HEK293 (cell line): ENCODE measurements at regions not wholly inside any gene's neighbourhood (a gene's known extent, or its start where the extent isn't known, plus 50 kb on each side); places are given as distances from the start of the nearest gene placed in this dataset.
"Not testable (repeated sequence)": the region's sequence is repeated elsewhere in the genome, so short reads cannot be mapped to it uniquely, and the experiment has no call there.

Experiments used
- CTCF ChIA-PET: fragments of 350-600 bp; formaldehyde crosslinking; extraction: SDS; loops from one replicate; lab custom pipeline; 2021; ENCODE audit warnings: antibody characterized with exemption; lab: Yijun Ruan, JAX
- POLR2A ChIA-PET: fragments of 300-600 bp; formaldehyde crosslinking; extraction: SDS; loops from one replicate; lab custom pipeline; 2020; ENCODE audit warnings: antibody characterized with exemption, inconsistent platforms; lab: Yijun Ruan, JAX
- H3K27ac ChIP-seq: fragments of 200-500 bp; sonication (Bioruptor generic); 2 replicates; pipeline ENCODE4 v1.5.1; 2014; ENCODE audit warnings: low read depth, low read length, control low read depth, inconsistent platforms; ENCODE audit errors: extremely low read depth
- H3K36me3 ChIP-seq, 2 experiments: fragments of 200-500 bp in 1 of 2; sonication (Bioruptor generic) in 1 of 2; 1 replicate in 1 of 2; 2 replicates in 1 of 2; pipeline ENCODE4 v1.5.1; 2014 to 2017; ENCODE audit warnings: inconsistent platforms in 2 of 2, low read length in 2 of 2; ENCODE audit not compliant: control insufficient read depth in 2 of 2, insufficient read depth in 1 of 2
- H3K4me1 ChIP-seq: fragments of 200-500 bp; sonication (Bioruptor generic); 2 replicates; pipeline ENCODE4 v1.5.1; 2014; ENCODE audit warnings: mild to moderate bottlenecking, low read length, inconsistent platforms; ENCODE audit not compliant: control insufficient read depth, insufficient read depth
- H3K4me3 ChIP-seq: 2 replicates; pipeline ENCODE4 v1.5.1; 2011; ENCODE audit warnings: low read depth, mild to moderate bottlenecking, control low read depth, low read length, moderate library complexity
- H3K9me3 ChIP-seq: fragments of 200-500 bp; sonication (Bioruptor generic); 2 replicates; pipeline ENCODE4 v1.5.1; 2014; ENCODE audit warnings: low read depth, low read length, inconsistent platforms; ENCODE audit not compliant: control insufficient read depth, insufficient read depth
- ZBTB7A ChIP-seq: fragments of 450-650 bp; formaldehyde crosslinking; IDR thresholded peaks from 2 replicates; pipeline ENCODE4 v1.5.1; 2016; ENCODE audit warnings: low read depth, missing biosample characterization, missing genetic modification characterization
- ZEB2 ChIP-seq: fragments of 450-650 bp; formaldehyde crosslinking; IDR thresholded peaks from 2 replicates; pipeline ENCODE4 v1.5.1; 2016; ENCODE audit warnings: missing biosample characterization, missing genetic modification characterization
- ZFHX2 ChIP-seq: fragments of 450-650 bp; formaldehyde crosslinking; conservative IDR thresholded peaks from 2 replicates; pipeline ENCODE4 v1.5.1; 2016; ENCODE audit warnings: missing biosample characterization, missing genetic modification characterization
- ZNF121 ChIP-seq: fragments of 450-650 bp; formaldehyde crosslinking; IDR thresholded peaks from 2 replicates; pipeline ENCODE4 v1.5.1; 2016; ENCODE audit warnings: missing biosample characterization, missing genetic modification characterization
- ZNF132 ChIP-seq: fragments of 450-650 bp; formaldehyde crosslinking; IDR thresholded peaks from 2 replicates; pipeline ENCODE4 v1.5.1; 2017; ENCODE audit warnings: missing biosample characterization, missing genetic modification characterization, borderline replicate concordance
- ZNF2 ChIP-seq: fragments of 450-650 bp; formaldehyde crosslinking; IDR thresholded peaks from 2 replicates; pipeline ENCODE4 v1.5.1; 2016; ENCODE audit warnings: missing biosample characterization, missing genetic modification characterization
- ZNF324 ChIP-seq: fragments of 450-650 bp; formaldehyde crosslinking; IDR thresholded peaks from 2 replicates; pipeline ENCODE4 v1.5.1; 2016; ENCODE audit warnings: missing biosample characterization, missing genetic modification characterization
- ZNF366 ChIP-seq: fragments of 450-650 bp; formaldehyde crosslinking; conservative IDR thresholded peaks from 2 replicates; pipeline ENCODE4 v1.5.1; 2016; ENCODE audit warnings: missing biosample characterization, missing genetic modification characterization
- ZNF423 ChIP-seq: fragments of 450-650 bp; formaldehyde crosslinking; IDR thresholded peaks from 2 replicates; pipeline ENCODE4 v1.5.1; 2016; ENCODE audit warnings: missing biosample characterization, missing genetic modification characterization
- ZNF561 ChIP-seq: fragments of 450-650 bp; IDR thresholded peaks from 2 replicates; pipeline ENCODE4 v1.5.1; 2018; ENCODE audit warnings: missing biosample characterization, missing genetic modification characterization, borderline replicate concordance
- ZNF623 ChIP-seq: fragments of 450-650 bp; formaldehyde crosslinking; IDR thresholded peaks from 2 replicates; pipeline ENCODE4 v1.5.1; 2016; ENCODE audit warnings: missing biosample characterization, missing genetic modification characterization
- ZNF658 ChIP-seq: fragments of 450-650 bp; formaldehyde crosslinking; IDR thresholded peaks from 2 replicates; pipeline ENCODE4; 2016; ENCODE audit warnings: missing biosample characterization, missing genetic modification characterization
- ZNF747 ChIP-seq: fragments of 450-650 bp; formaldehyde crosslinking; IDR thresholded peaks from 2 replicates; pipeline ENCODE4 v1.5.1; 2016; ENCODE audit warnings: missing biosample characterization, missing genetic modification characterization
- ZSCAN16 ChIP-seq: fragments of 450-650 bp; formaldehyde crosslinking; IDR thresholded peaks from 2 replicates; pipeline ENCODE4 v1.5.1; 2016; ENCODE audit warnings: missing biosample characterization, missing genetic modification characterization
- TF ChIP-seq, protein P1 (sequence below): fragments of 450-650 bp; formaldehyde crosslinking; IDR thresholded peaks from 2 replicates; pipeline ENCODE4 v1.5.1; 2016; ENCODE audit warnings: missing biosample characterization, missing genetic modification characterization, borderline replicate concordance
- TF ChIP-seq, protein P2 (sequence below): fragments of 450-650 bp; formaldehyde crosslinking; IDR thresholded peaks from 2 replicates; pipeline ENCODE4 v1.5.1; 2016; ENCODE audit warnings: missing biosample characterization, missing genetic modification characterization
- TF ChIP-seq, protein P3 (sequence below): fragments of 450-650 bp; formaldehyde crosslinking; optimal IDR thresholded peaks from 2 replicates; pipeline ENCODE3; 2016; ENCODE audit warnings: missing biosample characterization, mild to moderate bottlenecking, missing genetic modification characterization
- TF ChIP-seq, protein P4 (sequence below): fragments of 450-650 bp; formaldehyde crosslinking; IDR thresholded peaks from 2 replicates; pipeline ENCODE4 v1.5.1; 2016; ENCODE audit warnings: missing biosample characterization, missing genetic modification characterization
- TF ChIP-seq, protein P5 (sequence below): fragments of 450-650 bp; formaldehyde crosslinking; conservative IDR thresholded peaks from 2 replicates; pipeline ENCODE4 v1.5.1; 2016; ENCODE audit warnings: low read depth, missing biosample characterization, missing genetic modification characterization

DNA sequence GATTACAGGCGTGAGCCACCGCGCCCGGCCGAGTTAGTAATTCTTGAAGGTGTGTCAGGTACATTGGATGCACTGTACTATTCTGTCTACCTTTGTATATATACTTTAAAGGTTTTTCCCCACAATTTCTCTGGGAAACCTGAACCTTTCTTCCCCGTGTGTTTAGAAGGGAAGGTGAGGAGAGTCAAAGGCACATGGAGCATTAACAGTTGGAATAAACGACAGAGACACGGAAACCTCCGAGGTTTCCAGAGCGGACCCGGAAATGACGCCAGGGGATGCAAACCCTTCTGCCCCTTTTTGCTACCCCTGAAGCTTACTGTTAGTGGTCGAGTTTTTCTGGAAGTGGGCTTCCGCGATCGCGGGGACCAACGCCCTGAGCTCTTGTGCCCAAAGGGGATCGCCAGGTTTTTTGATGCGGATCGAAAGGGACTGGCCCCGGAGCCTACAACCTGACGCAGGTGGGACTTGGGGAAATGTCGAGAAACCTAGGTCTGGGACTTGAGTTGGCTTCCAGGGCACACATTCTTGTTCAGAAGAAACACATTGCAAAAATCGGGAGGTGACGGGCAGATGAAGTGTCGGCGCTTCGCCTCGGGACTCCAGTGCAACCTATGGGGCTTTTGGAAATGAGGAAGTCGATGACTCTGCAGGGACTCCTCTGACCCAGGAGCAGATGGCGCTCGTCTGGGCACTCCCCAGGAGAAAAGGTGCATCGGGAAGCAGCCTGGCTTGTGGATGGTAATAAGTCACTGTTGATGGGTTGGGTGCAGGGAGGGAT is 218.2 kb downstream of the OR2B2 start (continued):
- no peak for TF ChIP-seq ZNF747 (tag by site-specific recombination)

DNA sequence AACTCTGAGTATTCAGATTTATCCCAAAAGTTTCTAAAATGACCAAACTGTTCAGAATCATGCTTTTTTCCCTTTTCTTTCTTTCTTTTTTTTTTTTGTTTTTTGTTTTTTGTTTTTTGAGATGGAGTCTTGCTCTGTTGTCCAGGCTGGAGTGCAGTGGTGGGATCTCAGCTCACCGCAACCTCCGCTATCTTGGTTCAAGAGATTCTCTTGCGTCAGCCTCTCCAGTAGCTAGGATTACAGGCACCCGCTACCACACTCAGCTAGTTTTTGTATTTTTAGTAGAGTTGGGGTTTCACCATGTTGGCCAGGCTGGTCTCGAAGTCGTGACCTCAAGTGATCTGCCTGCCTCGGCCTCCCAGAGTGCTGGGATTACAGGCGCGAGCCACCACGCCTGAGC is 219.2 kb upstream of the ZNF184 start:
- H3K36me3 ChIP-seq, H3K4me1 ChIP-seq, H3K27ac ChIP-seq, H3K4me3 ChIP-seq, POLR2A ChIA-PET, H3K9me3 ChIP-seq: not testable (repeated sequence)
- CTCF ChIA-PET: interaction anchor here (0.6 to 1.2 kb wide), 7 partner anchors 60 to 1705 kb away, joined by 3 to 5 read pairs (median 3); no protein-coding TSS in a partner anchor
- TF ChIP-seq ZNF121 (tag by site-specific recombination): 0 out of 2 replicates have a peak, but pooled peaks have one; percentile 39

DNA sequence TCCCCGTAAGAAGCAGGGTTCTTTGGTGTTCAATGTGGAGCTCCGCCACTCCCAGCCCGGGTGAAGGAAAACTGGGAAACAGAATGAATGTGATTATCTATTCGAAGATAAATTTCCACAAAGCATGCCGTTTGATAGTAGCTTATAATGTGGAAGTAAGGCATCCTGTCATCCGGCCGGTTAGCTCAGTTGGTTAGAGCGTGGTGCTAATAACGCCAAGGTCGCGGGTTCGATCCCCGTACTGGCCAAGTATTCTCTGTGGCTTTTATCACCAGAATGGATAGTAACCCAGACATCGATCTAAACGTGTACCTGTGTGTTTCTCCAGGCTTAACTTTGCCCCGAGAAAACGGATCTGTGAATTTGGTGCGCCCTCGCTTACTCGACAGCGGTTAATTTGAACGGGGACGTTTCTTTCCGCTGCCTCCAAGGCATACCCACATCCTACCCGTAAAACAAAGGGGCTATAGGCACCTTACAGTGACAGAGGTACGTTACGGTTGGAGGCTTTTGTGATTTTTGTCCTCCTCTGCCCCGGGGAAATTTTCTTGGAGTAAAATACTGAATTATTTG is 215.2 kb upstream of the ZNF184 start:
- no peaks in the 10 kb centered on the region for H3K36me3 ChIP-seq
- ChIA-PET CTCF (interaction anchor here (0.5 to 1.8 kb wide), 15 partner anchors 10 to 1761 kb away, joined by 3 to 11 read pairs (median 5); no protein-coding TSS in a partner anchor), POLR2A (interaction anchor here (0.7 to 1.6 kb wide), 6 partner anchors 10 to 541 kb away, joined by 3 to 11 read pairs (median 4); a partner anchor contains a TSS)
- H3K27ac ChIP-seq: peak overlapping the region; percentile 63
- H3K4me3 ChIP-seq: peak overlapping the region; percentile 68
- H3K4me1 ChIP-seq: no peaks in the 10 kb centered on the region
- no peaks in the 10 kb centered on the region for H3K9me3 ChIP-seq
- TF ChIP-seq, protein P1, sequence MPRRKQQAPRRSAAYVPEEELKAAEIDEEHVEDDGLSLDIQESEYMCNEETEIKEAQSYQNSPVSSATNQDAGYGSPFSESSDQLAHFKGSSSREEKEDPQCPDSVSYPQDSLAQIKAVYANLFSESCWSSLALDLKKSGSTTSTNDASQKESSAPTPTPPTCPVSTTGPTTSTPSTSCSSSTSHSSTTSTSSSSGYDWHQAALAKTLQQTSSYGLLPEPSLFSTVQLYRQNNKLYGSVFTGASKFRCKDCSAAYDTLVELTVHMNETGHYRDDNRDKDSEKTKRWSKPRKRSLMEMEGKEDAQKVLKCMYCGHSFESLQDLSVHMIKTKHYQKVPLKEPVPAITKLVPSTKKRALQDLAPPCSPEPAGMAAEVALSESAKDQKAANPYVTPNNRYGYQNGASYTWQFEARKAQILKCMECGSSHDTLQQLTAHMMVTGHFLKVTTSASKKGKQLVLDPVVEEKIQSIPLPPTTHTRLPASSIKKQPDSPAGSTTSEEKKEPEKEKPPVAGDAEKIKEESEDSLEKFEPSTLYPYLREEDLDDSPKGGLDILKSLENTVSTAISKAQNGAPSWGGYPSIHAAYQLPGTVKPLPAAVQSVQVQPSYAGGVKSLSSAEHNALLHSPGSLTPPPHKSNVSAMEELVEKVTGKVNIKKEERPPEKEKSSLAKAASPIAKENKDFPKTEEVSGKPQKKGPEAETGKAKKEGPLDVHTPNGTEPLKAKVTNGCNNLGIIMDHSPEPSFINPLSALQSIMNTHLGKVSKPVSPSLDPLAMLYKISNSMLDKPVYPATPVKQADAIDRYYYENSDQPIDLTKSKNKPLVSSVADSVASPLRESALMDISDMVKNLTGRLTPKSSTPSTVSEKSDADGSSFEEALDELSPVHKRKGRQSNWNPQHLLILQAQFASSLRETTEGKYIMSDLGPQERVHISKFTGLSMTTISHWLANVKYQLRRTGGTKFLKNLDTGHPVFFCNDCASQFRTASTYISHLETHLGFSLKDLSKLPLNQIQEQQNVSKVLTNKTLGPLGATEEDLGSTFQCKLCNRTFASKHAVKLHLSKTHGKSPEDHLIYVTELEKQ: peak; percentile 81
- TF ChIP-seq ZNF658 (tag by site-specific recombination) (no peak), ZNF423 (no peak), ZNF623 (tag by site-specific recombination) (peak; percentile 24; the same call in 1 of the 2 replicates), ZNF366 (tag by site-specific recombination) (peak; percentile 99), ZFHX2 (tag by site-specific recombination) (no peak), ZNF324 (tag by site-specific recombination) (peak; percentile 85), ZNF561 (peak; percentile 94), ZEB2 (tag by site-specific recombination) (peak; percentile 100), ZBTB7A (tag by site-specific recombination) (0 out of 2 replicates have a peak, but pooled peaks have one; percentile 13), ZSCAN16 (peak; percentile 20; the same call in 1 of the 2 replicates), ZNF121 (tag by site-specific recombination) (peak; percentile 71; the same call in 1 of the 2 replicates), ZNF2 (tag by site-specific recombination) (peak; percentile 95), ZNF132 (no peak)
- TF ChIP-seq, protein P2, sequence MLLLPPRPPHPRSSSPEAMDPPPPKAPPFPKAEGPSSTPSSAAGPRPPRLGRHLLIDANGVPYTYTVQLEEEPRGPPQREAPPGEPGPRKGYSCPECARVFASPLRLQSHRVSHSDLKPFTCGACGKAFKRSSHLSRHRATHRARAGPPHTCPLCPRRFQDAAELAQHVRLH (tag by site-specific recombination): peak; percentile 92
- TF ChIP-seq, protein P3, sequence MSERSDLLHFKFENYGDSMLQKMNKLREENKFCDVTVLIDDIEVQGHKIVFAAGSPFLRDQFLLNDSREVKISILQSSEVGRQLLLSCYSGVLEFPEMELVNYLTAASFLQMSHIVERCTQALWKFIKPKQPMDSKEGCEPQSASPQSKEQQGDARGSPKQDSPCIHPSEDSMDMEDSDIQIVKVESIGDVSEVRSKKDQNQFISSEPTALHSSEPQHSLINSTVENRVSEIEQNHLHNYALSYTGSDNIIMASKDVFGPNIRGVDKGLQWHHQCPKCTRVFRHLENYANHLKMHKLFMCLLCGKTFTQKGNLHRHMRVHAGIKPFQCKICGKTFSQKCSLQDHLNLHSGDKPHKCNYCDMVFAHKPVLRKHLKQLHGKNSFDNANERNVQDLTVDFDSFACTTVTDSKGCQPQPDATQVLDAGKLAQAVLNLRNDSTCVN (tag by site-specific recombination): peak; percentile 25
- TF ChIP-seq, protein P4, sequence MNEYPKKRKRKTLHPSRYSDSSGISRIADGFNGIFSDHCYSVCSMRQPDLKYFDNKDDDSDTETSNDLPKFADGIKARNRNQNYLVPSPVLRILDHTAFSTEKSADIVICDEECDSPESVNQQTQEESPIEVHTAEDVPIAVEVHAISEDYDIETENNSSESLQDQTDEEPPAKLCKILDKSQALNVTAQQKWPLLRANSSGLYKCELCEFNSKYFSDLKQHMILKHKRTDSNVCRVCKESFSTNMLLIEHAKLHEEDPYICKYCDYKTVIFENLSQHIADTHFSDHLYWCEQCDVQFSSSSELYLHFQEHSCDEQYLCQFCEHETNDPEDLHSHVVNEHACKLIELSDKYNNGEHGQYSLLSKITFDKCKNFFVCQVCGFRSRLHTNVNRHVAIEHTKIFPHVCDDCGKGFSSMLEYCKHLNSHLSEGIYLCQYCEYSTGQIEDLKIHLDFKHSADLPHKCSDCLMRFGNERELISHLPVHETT (tag by site-specific recombination): peak; percentile 94
- TF ChIP-seq, protein P5, sequence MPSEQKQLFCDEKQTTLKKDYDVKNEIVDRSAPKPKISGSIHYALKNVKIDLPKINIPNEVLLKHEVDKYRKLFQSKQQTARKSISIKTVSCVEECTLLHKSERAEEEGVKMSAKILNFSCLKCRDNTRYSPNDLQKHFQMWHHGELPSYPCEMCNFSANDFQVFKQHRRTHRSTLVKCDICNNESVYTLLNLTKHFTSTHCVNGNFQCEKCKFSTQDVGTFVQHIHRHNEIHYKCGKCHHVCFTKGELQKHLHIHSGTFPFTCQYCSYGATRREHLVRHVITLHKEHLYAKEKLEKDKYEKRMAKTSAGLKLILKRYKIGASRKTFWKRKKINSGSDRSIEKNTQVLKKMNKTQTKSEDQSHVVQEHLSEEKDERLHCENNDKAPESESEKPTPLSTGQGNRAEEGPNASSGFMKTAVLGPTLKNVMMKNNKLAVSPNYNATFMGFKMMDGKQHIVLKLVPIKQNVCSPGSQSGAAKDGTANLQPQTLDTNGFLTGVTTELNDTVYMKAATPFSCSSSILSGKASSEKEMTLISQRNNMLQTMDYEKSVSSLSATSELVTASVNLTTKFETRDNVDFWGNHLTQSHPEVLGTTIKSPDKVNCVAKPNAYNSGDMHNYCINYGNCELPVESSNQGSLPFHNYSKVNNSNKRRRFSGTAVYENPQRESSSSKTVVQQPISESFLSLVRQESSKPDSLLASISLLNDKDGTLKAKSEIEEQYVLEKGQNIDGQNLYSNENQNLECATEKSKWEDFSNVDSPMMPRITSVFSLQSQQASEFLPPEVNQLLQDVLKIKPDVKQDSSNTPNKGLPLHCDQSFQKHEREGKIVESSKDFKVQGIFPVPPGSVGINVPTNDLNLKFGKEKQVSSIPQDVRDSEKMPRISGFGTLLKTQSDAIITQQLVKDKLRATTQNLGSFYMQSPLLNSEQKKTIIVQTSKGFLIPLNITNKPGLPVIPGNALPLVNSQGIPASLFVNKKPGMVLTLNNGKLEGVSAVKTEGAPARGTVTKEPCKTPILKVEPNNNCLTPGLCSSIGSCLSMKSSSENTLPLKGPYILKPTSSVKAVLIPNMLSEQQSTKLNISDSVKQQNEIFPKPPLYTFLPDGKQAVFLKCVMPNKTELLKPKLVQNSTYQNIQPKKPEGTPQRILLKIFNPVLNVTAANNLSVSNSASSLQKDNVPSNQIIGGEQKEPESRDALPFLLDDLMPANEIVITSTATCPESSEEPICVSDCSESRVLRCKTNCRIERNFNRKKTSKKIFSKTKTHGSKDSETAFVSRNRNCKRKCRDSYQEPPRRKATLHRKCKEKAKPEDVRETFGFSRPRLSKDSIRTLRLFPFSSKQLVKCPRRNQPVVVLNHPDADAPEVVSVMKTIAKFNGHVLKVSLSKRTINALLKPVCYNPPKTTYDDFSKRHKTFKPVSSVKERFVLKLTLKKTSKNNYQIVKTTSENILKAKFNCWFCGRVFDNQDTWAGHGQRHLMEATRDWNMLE (tag by site-specific recombination): 0 out of 2 replicates have a peak, but pooled peaks have one; percentile 30
